ENCODE measurements at regions not wholly inside any gene's neighbourhood (a gene's known extent, or its start where the extent isn't known, plus 50 kb on each side); places are given as distances from the start of the nearest gene placed in this dataset.

DNA sequence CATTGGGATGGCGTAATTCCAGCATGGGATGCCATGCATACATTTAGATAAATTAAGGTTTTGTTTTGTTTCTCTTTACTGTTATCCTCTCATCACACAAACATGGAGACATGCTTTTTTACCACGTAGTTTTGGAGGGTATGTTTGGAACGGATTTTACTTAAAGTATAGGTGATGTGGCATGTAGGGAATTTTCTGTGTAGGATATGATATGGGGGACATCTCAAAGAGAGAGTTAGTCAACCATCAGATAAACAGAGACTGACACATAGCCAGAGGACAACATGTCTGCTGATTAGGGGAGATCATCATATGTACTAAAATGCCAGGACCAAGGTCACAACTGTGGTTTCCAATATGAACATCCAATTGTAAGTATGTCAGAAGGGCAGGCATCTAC is 503.9 kb downstream of the HAPSTR1 start:
- Histone ChIP-seq H3K9me2 (replicated peaks; ENCODE audit: low read depth, low read length) (no peaks in the 10 kb centered on the region), H3K9me3 (ENCODE audit: insufficient read depth, low read depth, low read length) (no peaks in the 10 kb centered on the region), H3K4me3 (ENCODE audit: low read length, poor library complexity, severe bottlenecking) (no peak overlapping the region), H3K79me2 (ENCODE audit: insufficient read depth, low read length) (no peaks in the 10 kb centered on the region), H3K27me3 (ENCODE audit: insufficient read depth, low read length, poor library complexity, severe bottlenecking) (no peaks in the 10 kb centered on the region), H2AFZ (ENCODE audit: low read length) (no peak overlapping the region), H3K9ac (ENCODE audit: low read depth, low read length, poor library complexity, severe bottlenecking) (no peak overlapping the region), H3K4me2 (ENCODE audit: low read depth, low read length, poor library complexity, severe bottlenecking) (no peak overlapping the region), H3K36me3 (ENCODE audit: insufficient read depth, low read length) (no peaks in the 10 kb centered on the region), H4K20me1 (ENCODE audit: insufficient read depth, low read length, poor library complexity, severe bottlenecking) (no peaks in the 10 kb centered on the region), H3F3A (ENCODE audit: low read depth) (no peaks in the 10 kb centered on the region), H3K4me1 (ENCODE audit: insufficient read depth, low read length, poor library complexity, severe bottlenecking) (no peaks in the 10 kb centered on the region)
- TF ChIP-seq EZH2phosphoT487 (IDR thresholded peaks at IDR 0.05; ENCODE audit: borderline replicate concordance) = no peak
- TF ChIP-seq, protein P1, sequence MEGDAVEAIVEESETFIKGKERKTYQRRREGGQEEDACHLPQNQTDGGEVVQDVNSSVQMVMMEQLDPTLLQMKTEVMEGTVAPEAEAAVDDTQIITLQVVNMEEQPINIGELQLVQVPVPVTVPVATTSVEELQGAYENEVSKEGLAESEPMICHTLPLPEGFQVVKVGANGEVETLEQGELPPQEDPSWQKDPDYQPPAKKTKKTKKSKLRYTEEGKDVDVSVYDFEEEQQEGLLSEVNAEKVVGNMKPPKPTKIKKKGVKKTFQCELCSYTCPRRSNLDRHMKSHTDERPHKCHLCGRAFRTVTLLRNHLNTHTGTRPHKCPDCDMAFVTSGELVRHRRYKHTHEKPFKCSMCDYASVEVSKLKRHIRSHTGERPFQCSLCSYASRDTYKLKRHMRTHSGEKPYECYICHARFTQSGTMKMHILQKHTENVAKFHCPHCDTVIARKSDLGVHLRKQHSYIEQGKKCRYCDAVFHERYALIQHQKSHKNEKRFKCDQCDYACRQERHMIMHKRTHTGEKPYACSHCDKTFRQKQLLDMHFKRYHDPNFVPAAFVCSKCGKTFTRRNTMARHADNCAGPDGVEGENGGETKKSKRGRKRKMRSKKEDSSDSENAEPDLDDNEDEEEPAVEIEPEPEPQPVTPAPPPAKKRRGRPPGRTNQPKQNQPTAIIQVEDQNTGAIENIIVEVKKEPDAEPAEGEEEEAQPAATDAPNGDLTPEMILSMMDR (conservative IDR thresholded peaks at IDR 0.05; ENCODE audit: low read length) = no peak

DNA sequence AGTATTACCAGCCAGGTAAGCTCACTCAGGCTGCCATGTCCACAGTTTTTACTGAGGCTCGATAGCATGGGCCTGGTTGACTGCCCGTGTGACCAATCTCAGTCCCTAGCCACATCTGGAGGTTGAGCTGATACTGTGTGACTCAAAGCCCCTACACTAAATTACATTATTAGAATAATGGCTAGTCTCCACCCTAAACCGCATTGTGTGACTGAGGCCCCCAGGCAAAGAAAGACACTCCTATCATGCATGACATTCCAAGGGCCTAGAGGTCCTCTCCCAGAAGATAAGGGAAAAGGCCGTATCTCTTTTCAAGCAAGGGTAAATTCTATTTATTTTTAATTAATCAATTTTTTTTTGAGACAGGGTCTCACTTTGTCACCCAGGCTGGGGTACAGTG is 505.3 kb downstream of the HAPSTR1 start:
- TF ChIP-seq, protein P1 (conservative IDR thresholded peaks at IDR 0.05; ENCODE audit: low read length) = no peak
- no peak for TF ChIP-seq EZH2phosphoT487 (IDR thresholded peaks at IDR 0.05; ENCODE audit: borderline replicate concordance)
- Histone ChIP-seq H2AFZ (ENCODE audit: low read length) (no peak overlapping the region), H3K4me3 (ENCODE audit: low read length, poor library complexity, severe bottlenecking) (no peak overlapping the region)

DNA sequence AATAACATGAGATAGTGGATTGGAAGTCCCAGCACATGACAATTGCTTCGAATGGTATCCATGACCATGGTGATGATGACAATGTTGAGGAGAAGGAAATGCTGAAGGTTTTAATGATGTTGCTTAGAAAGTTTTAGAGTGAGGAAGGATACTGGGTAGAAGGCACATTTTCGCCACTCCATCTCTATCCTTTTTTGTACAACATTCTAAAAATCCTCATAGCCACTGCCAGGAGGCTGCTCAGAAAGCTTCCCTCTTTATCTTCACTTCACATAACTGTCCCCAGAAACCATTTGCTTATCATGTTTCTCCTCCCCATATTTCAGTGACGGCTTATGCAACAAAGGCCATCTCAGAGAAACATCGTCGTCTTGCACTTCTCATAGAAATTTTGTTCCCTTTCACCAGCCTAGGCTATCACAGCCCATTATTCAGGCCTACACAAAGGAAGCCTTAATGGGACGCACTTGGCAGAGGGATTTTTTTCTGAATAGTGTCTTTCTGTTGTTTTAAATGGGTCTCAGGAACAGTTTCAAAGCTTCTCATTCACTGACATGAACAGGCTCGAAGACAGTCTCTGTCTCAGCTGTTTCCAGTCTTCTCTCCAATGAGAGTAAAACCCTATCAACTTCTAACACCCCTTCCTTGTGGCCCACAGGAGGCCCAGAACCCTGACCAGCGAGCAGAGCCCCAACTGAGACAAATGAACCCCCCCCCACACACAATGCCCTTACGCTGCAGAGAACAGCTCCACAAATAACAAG is 506.7 kb downstream of the HAPSTR1 start:
- Histone ChIP-seq H4K20me1 (ENCODE audit: insufficient read depth, low read length, poor library complexity, severe bottlenecking) (no peaks in the 10 kb centered on the region), H3K4me1 (ENCODE audit: insufficient read depth, low read length, poor library complexity, severe bottlenecking) (no peaks in the 10 kb centered on the region), H2AFZ (ENCODE audit: low read length) (no peak overlapping the region), H3K79me2 (ENCODE audit: insufficient read depth, low read length) (no peaks in the 10 kb centered on the region), H3K36me3 (ENCODE audit: insufficient read depth, low read length) (no peaks in the 10 kb centered on the region), H3F3A (ENCODE audit: low read depth) (no peaks in the 10 kb centered on the region), H3K27me3 (ENCODE audit: insufficient read depth, low read length, poor library complexity, severe bottlenecking) (no peaks in the 10 kb centered on the region), H3K4me2 (ENCODE audit: low read depth, low read length, poor library complexity, severe bottlenecking) (no peak overlapping the region), H3K4me3 (ENCODE audit: low read length, poor library complexity, severe bottlenecking) (no peak overlapping the region), H3K9me3 (ENCODE audit: insufficient read depth, low read depth, low read length) (no peaks in the 10 kb centered on the region), H3K9me2 (replicated peaks; ENCODE audit: low read depth, low read length) (no peaks in the 10 kb centered on the region), H3K9ac (ENCODE audit: low read depth, low read length, poor library complexity, severe bottlenecking) (no peak overlapping the region)
- TF ChIP-seq, protein P1 (conservative IDR thresholded peaks at IDR 0.05; ENCODE audit: low read length) = no peak
- TF ChIP-seq EZH2phosphoT487 (IDR thresholded peaks at IDR 0.05; ENCODE audit: borderline replicate concordance) = no peak

More for the DNA sequence above, 505.3 kb downstream of the HAPSTR1 start:
- Histone ChIP-seq H4K20me1 (ENCODE audit: insufficient read depth, low read length, poor library complexity, severe bottlenecking) (no peaks in the 10 kb centered on the region), H3F3A (ENCODE audit: low read depth) (no peaks in the 10 kb centered on the region), H3K36me3 (ENCODE audit: insufficient read depth, low read length) (no peaks in the 10 kb centered on the region), H3K9me2 (replicated peaks; ENCODE audit: low read depth, low read length) (no peaks in the 10 kb centered on the region), H3K4me2 (ENCODE audit: low read depth, low read length, poor library complexity, severe bottlenecking) (no peak overlapping the region), H3K4me1 (ENCODE audit: insufficient read depth, low read length, poor library complexity, severe bottlenecking) (no peaks in the 10 kb centered on the region), H3K27me3 (ENCODE audit: insufficient read depth, low read length, poor library complexity, severe bottlenecking) (no peaks in the 10 kb centered on the region), H3K79me2 (ENCODE audit: insufficient read depth, low read length) (no peaks in the 10 kb centered on the region), H3K9ac (ENCODE audit: low read depth, low read length, poor library complexity, severe bottlenecking) (no peak overlapping the region), H3K9me3 (ENCODE audit: insufficient read depth, low read depth, low read length) (no peaks in the 10 kb centered on the region)
